HepG2 (cell line): ENCODE measurements at regions not wholly inside any gene's neighbourhood (a gene's known extent, or its start where the extent isn't known, plus 50 kb on each side); places are given as distances from the start of the nearest gene placed in this dataset.

Experiments
- ATAC-seq: fragments of 200-7000 bp; cut with Tn5 transposase; 3 replicates; pipeline ENCODE4 v1.9.1; 2020; ENCODE audit warnings: mild to moderate bottlenecking, moderate library complexity
- BruUV-seq: library from RNA; stranded (reverse); fragments of 400-500 nt; replicated peaks from 2 replicates; lab custom pipeline; 2021; lab: Mats Ljungman, UMichigan
- CTCF ChIA-PET: fragments of 300-600 bp; formaldehyde crosslinking; extraction: SDS; loops from one replicate; lab custom pipeline; 2021; ENCODE audit warnings: low total read pairs, inconsistent platforms, low intra/inter-chr PET ratio; lab: Yijun Ruan, JAX
- POLR2A ChIA-PET: fragments of 350-600 bp; sonication (Branson Sonifier 250); formaldehyde crosslinking; loops from one replicate; lab custom pipeline; 2020; ENCODE audit warnings: antibody characterized with exemption, inconsistent platforms; lab: Yijun Ruan, JAX
- DNase-seq: peaks from one replicate; pipeline ENCODE4 v3.0.0-alpha.2; 2015; ENCODE audit warnings: low spot score
- FAIRE-seq: peaks from 3 replicates; lab custom pipeline; 2011; peaks lifted over from hg19 to GRCh38; lab: Jason Lieb, UNC
- H2AFZ ChIP-seq: one replicate; pipeline ENCODE4 v1.6.1; 2011; ENCODE audit warnings: low read length, inconsistent platforms
- H3K27ac ChIP-seq: fragments of 300-600 bp; 3 replicates; pipeline ENCODE4 v1.8.0; 2011; ENCODE audit warnings: mixed run types, mild to moderate bottlenecking, mixed read lengths, low read length, inconsistent platforms; ENCODE audit not compliant: insufficient read depth; ENCODE audit errors: extremely low read length
- H3K27me3 ChIP-seq, 2 experiments: fragments of 200-600 bp in 1 of 2; 2 replicates in 1 of 2; 3 replicates in 1 of 2; pipeline versions ENCODE4 v1.6.0 to v1.8.0; 2011; ENCODE audit warnings: low read length in 2 of 2, mild to moderate bottlenecking in 2 of 2, moderate library complexity in 2 of 2, inconsistent platforms in 1 of 2; ENCODE audit not compliant: insufficient read depth in 2 of 2, control insufficient read depth in 1 of 2
- H3K36me3 ChIP-seq, 2 experiments: fragments of 200-600 bp in 1 of 2; replicated peaks in 1 of 2; 2 replicates in 1 of 2; 3 replicates in 1 of 2; pipeline versions ENCODE4 v1.5.1 to v1.8.0; 2011; ENCODE audit warnings: low read length in 2 of 2, inconsistent platforms in 1 of 2; ENCODE audit not compliant: insufficient read depth in 2 of 2, control insufficient read depth in 1 of 2
- H3K4me1 ChIP-seq: 2 replicates; pipeline ENCODE4 v1.5.1; 2012; ENCODE audit warnings: low read length, inconsistent platforms; ENCODE audit not compliant: insufficient read depth
- H3K4me2 ChIP-seq: 2 replicates; pipeline ENCODE4 v1.6.0; 2011; ENCODE audit warnings: low read depth, low read length, inconsistent platforms
- H3K4me3 ChIP-seq, 3 experiments: fragments of 200-600 bp in 1 of 3; sonication (generic), shearing (Covaris generic) in 1 of 3; replicated peaks in 1 of 3; 2 replicates each; pipeline ENCODE4 v1.5.1; 2011 to 2016; ENCODE audit warnings: low read length in 3 of 3, inconsistent platforms in 2 of 3, low read depth in 2 of 3, mild to moderate bottlenecking in 2 of 3, control low read depth in 1 of 3, mixed read lengths in 1 of 3; ENCODE audit not compliant: insufficient read depth in 1 of 3
- H3K79me2 ChIP-seq: one replicate; pipeline ENCODE4 v1.6.1; 2011; ENCODE audit warnings: low read length, inconsistent platforms; ENCODE audit not compliant: insufficient read depth
- H3K9ac ChIP-seq: 2 replicates; pipeline ENCODE4 v1.6.0; 2011; ENCODE audit warnings: mild to moderate bottlenecking, low read depth, low read length, inconsistent platforms; ENCODE audit not compliant: insufficient read depth
- H3K9me3 ChIP-seq: 2 replicates; pipeline ENCODE4 v1.5.1; 2012; ENCODE audit warnings: mild to moderate bottlenecking, low read length
- H4K20me1 ChIP-seq: 2 replicates; pipeline ENCODE4 v1.6.0; 2011; ENCODE audit warnings: inconsistent platforms, mild to moderate bottlenecking, low read length, moderate library complexity; ENCODE audit not compliant: insufficient read depth
- CC2D1A ChIP-seq: sonication (generic); formaldehyde crosslinking; IDR thresholded peaks from 2 replicates; pipeline ENCODE4 v1.8.1; 2023; ENCODE audit warnings: mild to moderate bottlenecking, missing genetic modification reagents
- ELF4 ChIP-seq: sonication (generic); formaldehyde crosslinking; IDR thresholded peaks from 2 replicates; pipeline ENCODE4 v1.5.0; 2020; ENCODE audit warnings: missing genetic modification reagents, mild to moderate bottlenecking, moderate library complexity, borderline replicate concordance
- FOSL1 ChIP-seq: sonication (generic); formaldehyde crosslinking; IDR thresholded peaks from 2 replicates; pipeline ENCODE4 v1.9.0; 2021; ENCODE audit warnings: missing genetic modification reagents, borderline replicate concordance
- MAFG ChIP-seq: sonication (generic); formaldehyde crosslinking; IDR thresholded peaks from 2 replicates; pipeline ENCODE4 v1.5.1; 2020; ENCODE audit warnings: mild to moderate bottlenecking, missing genetic modification reagents
- NR2F6 ChIP-seq, 2 experiments: IDR thresholded peaks; 2 replicates each; pipeline ENCODE4 v1.6.1; 2016; ENCODE audit warnings: antibody characterized with exemption in 1 of 2, mild to moderate bottlenecking in 1 of 2
- SNAPC2 ChIP-seq: sonication (generic); formaldehyde crosslinking; IDR thresholded peaks from 2 replicates; pipeline ENCODE4 v1.8.1; 2022; ENCODE audit warnings: mild to moderate bottlenecking, missing genetic modification reagents
- ZBTB3 ChIP-seq: sonication (generic); formaldehyde crosslinking; IDR thresholded peaks from 2 replicates; pipeline ENCODE4 v1.4.0; 2020; ENCODE audit warnings: low read depth, mild to moderate bottlenecking, moderate library complexity, missing genetic modification reagents, borderline replicate concordance
- ZNF331 ChIP-seq: sonication (generic); formaldehyde crosslinking; IDR thresholded peaks from 2 replicates; pipeline ENCODE4 v1.4.0; 2020; ENCODE audit warnings: missing genetic modification reagents
- ZNF841 ChIP-seq: sonication (generic); formaldehyde crosslinking; IDR thresholded peaks from 2 replicates; pipeline ENCODE4 v1.8.1; 2023; ENCODE audit warnings: missing genetic modification reagents, borderline replicate concordance
- ZSCAN5A ChIP-seq: sonication (generic); formaldehyde crosslinking; IDR thresholded peaks from 2 replicates; pipeline ENCODE4 v1.8.0; 2022; ENCODE audit warnings: mild to moderate bottlenecking, missing genetic modification reagents, borderline replicate concordance
- WGBS: methylation state at CpG from one replicate; pipeline ENCODE4 v1.1.6; 2017; ENCODE audit warnings: low lambda C conversion rate; 5-methylcytosine and 5-hydroxymethylcytosine counted together
- in situ Hi-C: cut with HindIII; loops from 2 replicates; pipeline ENCODE4 v1.10.0; 2017; ENCODE audit warnings: low pct_unique_long_range_greater_than_20kb; ENCODE audit not compliant: extremely low pct_ligation_motif_present
- intact Hi-C: fragments of 100-400 bp; cut with micrococcal nuclease; formaldehyde crosslinking; loops from one replicate; pipeline ENCODE4 v1.10.0; 2022; ENCODE audit not compliant: unreplicated experiment
- TF ChIP-seq, protein P1 (sequence below): sonication (generic); formaldehyde crosslinking; IDR thresholded peaks from 2 replicates; pipeline ENCODE4 v1.8.0; 2022; ENCODE audit warnings: mild to moderate bottlenecking, missing genetic modification reagents, moderate library complexity
- TF ChIP-seq, protein P2 (sequence below): sonication (generic); formaldehyde crosslinking; IDR thresholded peaks from 2 replicates; pipeline ENCODE4 v1.4.0; 2020; ENCODE audit warnings: low read depth, missing genetic modification reagents
- TF ChIP-seq, protein P3 (sequence below): sonication (generic); formaldehyde crosslinking; IDR thresholded peaks from 2 replicates; pipeline ENCODE4 v1.8.0; 2022; ENCODE audit warnings: mild to moderate bottlenecking, missing genetic modification reagents

GRCh38 chr5:104736073-104736472 is 1173.5 kb upstream of the NUDT12 start (continued):
- TF ChIP-seq MAFG (CRISPR knock-in tag) (no peak), SNAPC2 (CRISPR knock-in tag) (no peak), ZNF331 (CRISPR knock-in tag) (no peak), ZBTB3 (no peak), FOSL1 (no peak), ELF4 (no peak), ZSCAN5A (no peak)
- TF ChIP-seq, protein P1, sequence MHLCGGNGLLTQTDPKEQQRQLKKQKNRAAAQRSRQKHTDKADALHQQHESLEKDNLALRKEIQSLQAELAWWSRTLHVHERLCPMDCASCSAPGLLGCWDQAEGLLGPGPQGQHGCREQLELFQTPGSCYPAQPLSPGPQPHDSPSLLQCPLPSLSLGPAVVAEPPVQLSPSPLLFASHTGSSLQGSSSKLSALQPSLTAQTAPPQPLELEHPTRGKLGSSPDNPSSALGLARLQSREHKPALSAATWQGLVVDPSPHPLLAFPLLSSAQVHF (CRISPR knock-in tag) = no peak

DNA sequence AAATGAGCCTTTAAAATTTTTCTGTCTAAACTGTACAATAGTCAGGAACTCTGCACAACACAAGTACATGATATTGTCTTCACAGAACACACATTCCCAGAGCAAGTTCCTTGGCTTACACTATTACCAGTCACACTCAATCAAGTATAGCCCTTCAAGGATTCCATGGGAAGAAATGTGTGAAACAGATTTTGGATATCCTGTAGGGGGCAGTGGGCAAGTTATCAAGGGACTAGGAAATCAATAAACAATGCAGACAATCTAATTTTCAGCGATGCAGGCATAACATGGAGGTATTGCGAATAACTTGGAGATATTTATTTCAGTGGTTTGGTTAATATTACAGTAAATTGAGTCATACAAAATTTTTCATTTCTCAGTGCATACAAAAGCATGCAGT is 1171.5 kb upstream of the NUDT12 start:
- WGBS = 27% methylated on average over 2 of the region's 2 CpGs
- H3K4me1 ChIP-seq = no peaks in the 10 kb centered on the region
- BruUV-seq = no TSS peak
- intact Hi-C loops (no loop called here), in situ Hi-C loops (no loop called here)
- no peak overlapping the region for H2AFZ ChIP-seq
- no peaks in the 10 kb centered on the region for H3K27me3 ChIP-seq
- no peaks in the 10 kb centered on the region for H3K9me3 ChIP-seq
- CTCF ChIA-PET = no interaction called here
- no peaks in the 10 kb centered on the region for H3K79me2 ChIP-seq
- DNase-seq (no peak), FAIRE-seq (no peak), ATAC-seq (no peak)
- H4K20me1 ChIP-seq = no peaks in the 10 kb centered on the region
- H3K27ac ChIP-seq = no peak overlapping the region
- H3K4me2 ChIP-seq = no peak overlapping the region
- no peaks in the 10 kb centered on the region for H3K36me3 ChIP-seq
- POLR2A ChIA-PET = no interaction called here
- TF ChIP-seq NR2F6 (IDR thresholded peaks at IDR 0.05) (no peak), NR2F6 (CRISPR knock-in tag; IDR thresholded peaks at IDR 0.05) (no peak), ZNF841 (CRISPR knock-in tag) (no peak), CC2D1A (CRISPR knock-in tag) (no peak)
- TF ChIP-seq, protein P2, sequence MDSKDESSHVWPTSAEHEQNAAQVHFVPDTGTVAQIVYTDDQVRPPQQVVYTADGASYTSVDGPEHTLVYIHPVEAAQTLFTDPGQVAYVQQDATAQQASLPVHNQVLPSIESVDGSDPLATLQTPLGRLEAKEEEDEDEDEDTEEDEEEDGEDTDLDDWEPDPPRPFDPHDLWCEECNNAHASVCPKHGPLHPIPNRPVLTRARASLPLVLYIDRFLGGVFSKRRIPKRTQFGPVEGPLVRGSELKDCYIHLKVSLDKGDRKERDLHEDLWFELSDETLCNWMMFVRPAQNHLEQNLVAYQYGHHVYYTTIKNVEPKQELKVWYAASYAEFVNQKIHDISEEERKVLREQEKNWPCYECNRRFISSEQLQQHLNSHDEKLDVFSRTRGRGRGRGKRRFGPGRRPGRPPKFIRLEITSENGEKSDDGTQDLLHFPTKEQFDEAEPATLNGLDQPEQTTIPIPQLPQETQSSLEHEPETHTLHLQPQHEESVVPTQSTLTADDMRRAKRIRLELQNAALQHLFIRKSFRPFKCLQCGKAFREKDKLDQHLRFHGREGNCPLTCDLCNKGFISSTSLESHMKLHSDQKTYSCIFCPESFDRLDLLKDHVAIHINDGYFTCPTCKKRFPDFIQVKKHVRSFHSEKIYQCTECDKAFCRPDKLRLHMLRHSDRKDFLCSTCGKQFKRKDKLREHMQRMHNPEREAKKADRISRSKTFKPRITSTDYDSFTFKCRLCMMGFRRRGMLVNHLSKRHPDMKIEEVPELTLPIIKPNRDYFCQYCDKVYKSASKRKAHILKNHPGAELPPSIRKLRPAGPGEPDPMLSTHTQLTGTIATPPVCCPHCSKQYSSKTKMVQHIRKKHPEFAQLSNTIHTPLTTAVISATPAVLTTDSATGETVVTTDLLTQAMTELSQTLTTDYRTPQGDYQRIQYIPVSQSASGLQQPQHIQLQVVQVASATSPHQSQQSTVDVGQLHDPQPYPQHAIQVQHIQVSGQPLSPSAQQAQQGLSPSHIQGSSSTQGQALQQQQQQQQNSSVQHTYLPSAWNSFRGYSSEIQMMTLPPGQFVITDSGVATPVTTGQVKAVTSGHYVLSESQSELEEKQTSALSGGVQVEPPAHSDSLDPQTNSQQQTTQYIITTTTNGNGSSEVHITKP (CRISPR knock-in tag) = no peak
- TF ChIP-seq, protein P3, sequence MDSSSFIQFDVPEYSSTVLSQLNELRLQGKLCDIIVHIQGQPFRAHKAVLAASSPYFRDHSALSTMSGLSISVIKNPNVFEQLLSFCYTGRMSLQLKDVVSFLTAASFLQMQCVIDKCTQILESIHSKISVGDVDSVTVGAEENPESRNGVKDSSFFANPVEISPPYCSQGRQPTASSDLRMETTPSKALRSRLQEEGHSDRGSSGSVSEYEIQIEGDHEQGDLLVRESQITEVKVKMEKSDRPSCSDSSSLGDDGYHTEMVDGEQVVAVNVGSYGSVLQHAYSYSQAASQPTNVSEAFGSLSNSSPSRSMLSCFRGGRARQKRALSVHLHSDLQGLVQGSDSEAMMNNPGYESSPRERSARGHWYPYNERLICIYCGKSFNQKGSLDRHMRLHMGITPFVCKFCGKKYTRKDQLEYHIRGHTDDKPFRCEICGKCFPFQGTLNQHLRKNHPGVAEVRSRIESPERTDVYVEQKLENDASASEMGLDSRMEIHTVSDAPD (CRISPR knock-in tag) = no peak
- H3K9ac ChIP-seq = no peak overlapping the region
- H3K4me3 ChIP-seq = no peak overlapping the region
